GM12891 (cell line): ENCODE measurements at regions not wholly inside any gene's neighbourhood (a gene's known extent, or its start where the extent isn't known, plus 50 kb on each side); places are given as distances from the start of the nearest gene placed in this dataset.

Experiments
- DNase-seq: peaks from one replicate; pipeline ENCODE4 v3.0.0; 2011; ENCODE audit warnings: low spot score; ENCODE audit not compliant: insufficient read length
- FAIRE-seq: peaks from 2 replicates; lab custom pipeline; 2011; peaks lifted over from hg19 to GRCh38; lab: Jason Lieb, UNC
- PAX5 ChIP-seq: IDR thresholded peaks from 2 replicates; pipeline ENCODE4 v1.6.1; 2011; ENCODE audit warnings: low read length, moderate library complexity, mild to moderate bottlenecking; ENCODE audit not compliant: insufficient read depth, severe bottlenecking
- POLR2A ChIP-seq: IDR thresholded peaks from 2 replicates; pipeline ENCODE4 v1.6.1; 2011; ENCODE audit warnings: low read depth, low read length, control low read depth
- POLR2AphosphoS5 ChIP-seq: IDR thresholded peaks from 2 replicates; pipeline ENCODE4 v1.6.1; 2011; ENCODE audit warnings: low read depth, low read length, control low read depth
- POU2F2 ChIP-seq: IDR thresholded peaks from 2 replicates; pipeline ENCODE4 v1.6.1; 2011; ENCODE audit warnings: low read depth, mild to moderate bottlenecking, control low read depth, low read length, moderate library complexity
- SPI1 ChIP-seq: IDR thresholded peaks from 2 replicates; pipeline ENCODE4 v1.6.1; 2011; ENCODE audit warnings: low read depth, low read length, control low read depth
- TAF1 ChIP-seq: IDR thresholded peaks from 2 replicates; pipeline ENCODE4 v1.6.1; 2011; ENCODE audit warnings: low read depth, low read length, control low read depth

DNA sequence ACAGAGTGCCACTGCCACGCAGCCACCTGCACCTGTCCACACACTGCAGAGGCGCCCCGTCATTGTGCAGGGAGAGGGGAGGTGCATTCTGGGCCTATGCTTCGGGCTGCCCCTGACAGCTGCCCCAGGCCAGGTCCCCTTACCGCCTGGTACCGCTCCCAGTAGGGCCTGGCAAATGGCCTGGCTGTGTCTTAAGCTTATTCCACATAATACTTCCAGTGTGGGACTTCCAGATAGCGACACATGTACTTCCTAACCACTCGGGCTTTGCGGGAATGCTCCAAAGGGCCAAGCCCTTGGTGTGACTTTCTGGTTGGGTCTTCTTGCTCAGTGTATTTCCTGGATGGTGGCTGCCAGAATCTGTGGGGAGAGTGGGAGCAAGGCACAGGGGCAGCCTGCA lies 254.3 kb upstream of the CHRNA7 start:
- FAIRE-seq: no peak
- TF ChIP-seq POLR2AphosphoS5 (no peak), POLR2A (no peak), POU2F2 (no peak), SPI1 (no peak), TAF1 (no peak), PAX5 (no peak)
- DNase-seq: no peak

- TF ChIP-seq POU2F2 (no peak), POLR2A (no peak), POLR2AphosphoS5 (no peak), TAF1 (no peak), SPI1 (no peak), PAX5 (no peak)
- no peak for FAIRE-seq
- no peak for DNase-seq
These were observed 249.1 kb upstream of the CHRNA7 start for GRCh38 chr15:31781261-31781660.

- TF ChIP-seq POLR2AphosphoS5 (no peak), TAF1 (no peak), PAX5 (no peak), SPI1 (no peak), POU2F2 (no peak), POLR2A (no peak)
- FAIRE-seq: no peak
- DNase-seq: no peak
These were observed 248.1 kb upstream of the CHRNA7 start for GRCh38 chr15:31782016-31782783.

- DNase-seq: no peak
- TF ChIP-seq SPI1 (no peak), POLR2AphosphoS5 (no peak), PAX5 (no peak), TAF1 (no peak), POLR2A (no peak), POU2F2 (no peak)
- FAIRE-seq: no peak
These were observed 247.4 kb upstream of the CHRNA7 start for GRCh38 chr15:31782951-31783350.

DNA sequence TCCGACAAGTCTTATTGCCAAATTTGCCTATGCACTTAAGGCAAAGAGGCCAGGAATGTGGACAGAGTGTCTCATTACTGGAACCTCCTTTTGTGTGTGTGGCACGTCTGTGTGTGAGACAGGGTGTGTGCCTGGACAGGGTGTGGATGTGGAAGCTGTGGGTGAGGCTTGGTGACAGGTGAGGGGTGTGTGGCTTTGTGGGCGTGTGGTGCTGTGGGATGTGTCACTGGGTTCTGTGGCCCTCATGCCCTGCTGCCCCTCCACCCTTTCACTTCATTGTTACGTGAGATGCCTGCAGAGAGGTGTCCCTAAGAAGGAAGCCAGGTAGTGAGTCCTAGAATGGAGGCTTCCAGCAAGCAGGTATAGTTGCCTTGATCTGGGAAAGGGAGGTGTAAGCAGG lies 244.0 kb upstream of the CHRNA7 start:
- TF ChIP-seq POLR2A: no peak
- no peak for TF ChIP-seq POLR2AphosphoS5
- TF ChIP-seq POU2F2: no peak
- TF ChIP-seq SPI1: no peak
- no peak for TF ChIP-seq TAF1
- no peak for TF ChIP-seq PAX5
- FAIRE-seq (no peak), DNase-seq (no peak)

DNA sequence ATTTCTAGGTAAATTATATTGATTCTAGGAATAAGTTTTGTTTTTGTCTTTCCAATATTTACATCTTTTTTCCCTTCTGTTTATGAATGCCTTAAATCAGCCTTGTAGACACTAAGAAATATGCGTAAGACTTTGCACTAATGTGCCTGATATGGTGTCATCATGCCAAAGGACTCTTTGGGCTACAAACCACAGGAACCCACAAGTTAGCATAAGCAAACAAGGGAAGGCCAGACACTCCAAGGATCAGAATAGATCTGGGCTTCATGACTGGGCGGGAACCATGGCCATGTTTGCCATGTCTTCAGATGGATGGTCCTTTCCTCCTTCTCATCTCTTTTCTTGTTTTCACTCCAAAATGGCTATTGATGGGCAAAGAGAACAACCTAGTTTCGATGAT lies 242.2 kb upstream of the CHRNA7 start:
- TF ChIP-seq PAX5 (no peak), POLR2AphosphoS5 (no peak), POU2F2 (no peak), TAF1 (no peak), SPI1 (no peak), POLR2A (no peak)
- FAIRE-seq (no peak), DNase-seq (no peak)

DNA sequence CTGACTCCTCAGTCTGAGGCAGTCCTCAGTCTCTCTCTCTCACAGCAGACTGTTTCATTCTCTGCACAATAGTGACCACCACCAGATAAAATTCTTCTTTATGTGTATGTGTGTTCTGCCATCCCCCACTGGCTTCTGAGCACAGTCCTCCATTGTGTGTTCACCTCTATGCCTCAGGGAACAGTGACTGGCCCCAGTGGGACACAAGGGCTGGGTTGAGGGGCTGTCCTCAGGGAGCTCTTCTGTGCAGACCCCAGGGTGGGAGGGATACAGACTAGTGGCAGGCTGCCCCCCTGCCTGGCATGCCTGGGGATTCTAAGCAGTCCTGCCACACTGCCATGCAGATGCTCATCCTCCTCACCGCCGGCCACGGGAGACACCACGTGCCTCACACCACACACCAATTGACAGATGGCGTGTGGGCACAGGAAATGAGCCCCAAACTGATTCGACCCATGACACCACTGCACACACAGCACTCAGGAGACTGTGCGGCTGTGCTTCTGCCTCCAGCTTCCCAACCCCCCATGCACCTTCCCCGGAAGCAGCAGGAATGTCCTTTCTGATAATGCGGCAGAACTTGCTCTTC lies 237.6 kb upstream of the CHRNA7 start:
- FAIRE-seq (no peak), DNase-seq (no peak)
- TF ChIP-seq POU2F2 (no peak), POLR2A (no peak), SPI1 (no peak), TAF1 (no peak), PAX5 (no peak), POLR2AphosphoS5 (no peak)

DNA sequence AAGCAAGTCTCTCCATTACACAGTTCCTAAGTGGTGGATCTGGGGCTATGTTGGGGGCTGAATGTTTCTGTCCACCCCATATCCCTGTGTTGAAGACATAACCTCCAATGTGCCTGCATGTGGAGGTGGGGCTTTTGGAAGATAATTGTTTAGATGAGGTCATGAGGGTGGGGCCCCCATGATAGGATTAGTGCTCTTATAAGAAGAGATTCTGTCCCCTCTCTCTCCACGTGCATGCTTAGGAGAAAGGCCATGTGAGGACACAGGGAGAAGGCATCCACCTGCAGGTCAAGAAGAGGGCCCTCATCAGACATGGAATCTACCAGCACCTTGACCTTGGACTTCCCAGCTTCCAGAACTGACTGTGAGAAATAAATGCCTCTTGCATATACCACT lies 231.0 kb upstream of the CHRNA7 start:
- FAIRE-seq: no peak

DNA sequence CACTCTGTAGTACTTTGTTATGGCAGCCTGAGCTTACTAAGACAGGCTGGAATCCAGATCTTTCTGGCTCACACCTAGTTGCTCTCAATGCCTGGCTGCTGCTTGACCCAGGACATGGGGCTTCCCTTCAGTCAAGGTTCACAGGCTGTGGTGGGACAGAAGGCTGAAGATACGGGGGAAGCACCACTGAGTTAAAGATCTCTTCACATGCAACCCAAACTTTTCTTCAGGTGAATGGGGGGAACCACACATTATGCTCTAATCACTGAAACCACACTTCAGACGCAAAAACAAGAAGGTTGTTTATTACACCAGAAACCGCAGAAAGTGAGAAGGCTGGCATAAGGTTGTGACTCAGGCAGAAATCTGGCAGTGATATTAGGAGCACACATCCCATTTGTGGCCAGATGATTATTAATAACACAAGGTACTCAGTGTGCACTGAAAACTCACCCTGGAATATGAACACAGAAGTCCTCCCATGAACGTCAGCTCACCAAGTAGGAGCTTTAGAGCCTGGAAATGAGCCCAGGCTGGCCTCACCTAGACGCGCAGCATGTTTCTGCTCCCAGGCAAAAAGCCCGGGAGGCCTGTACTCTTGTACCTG lies 230.5 kb upstream of the CHRNA7 start:
- DNase-seq: no peak
- no peak for TF ChIP-seq POU2F2
- TF ChIP-seq SPI1: no peak
- TF ChIP-seq PAX5: no peak
- TF ChIP-seq POLR2AphosphoS5: no peak
- TF ChIP-seq POLR2A: no peak
- no peak for TF ChIP-seq TAF1
- FAIRE-seq: no peak

More for the DNA sequence above, 231.0 kb upstream of the CHRNA7 start:
- DNase-seq: no peak
- TF ChIP-seq POLR2A (no peak), POU2F2 (no peak)
